Glutamatergic neuron (in vitro differentiated cells): ENCODE measurements at regions not wholly inside any gene's neighbourhood (a gene's known extent, or its start where the extent isn't known, plus 50 kb on each side); places are given as distances from the start of the nearest gene placed in this dataset.
"Not testable (repeated sequence)": the region's sequence is repeated elsewhere in the genome, so short reads cannot be mapped to it uniquely, and the experiment has no call there.

Source experiments
- DNase-seq: peaks from one replicate; pipeline ENCODE4 v3.0.0; 2022
- H3K27ac Mint-ChIP-seq: one replicate; pipeline ENCODE4 v1.8.0; 2020; ENCODE audit warnings: mild to moderate bottlenecking, mixed read lengths, inconsistent platforms; ENCODE audit not compliant: unreplicated experiment
- H3K27me3 Mint-ChIP-seq: one replicate; pipeline ENCODE4 v1.8.0; 2020; ENCODE audit warnings: mild to moderate bottlenecking, moderate library complexity, mixed read lengths, inconsistent platforms; ENCODE audit not compliant: unreplicated experiment
- H3K36me3 Mint-ChIP-seq: one replicate; pipeline ENCODE4 v1.8.0; 2020; ENCODE audit warnings: mild to moderate bottlenecking, mixed read lengths, inconsistent platforms; ENCODE audit not compliant: unreplicated experiment
- H3K4me1 Mint-ChIP-seq: one replicate; pipeline ENCODE4 v1.8.0; 2020; ENCODE audit warnings: mild to moderate bottlenecking, low read depth, mixed read lengths, inconsistent platforms; ENCODE audit not compliant: unreplicated experiment
- H3K4me3 Mint-ChIP-seq: one replicate; pipeline ENCODE4 v1.8.0; 2020; ENCODE audit warnings: mild to moderate bottlenecking, mixed read lengths, inconsistent platforms; ENCODE audit not compliant: unreplicated experiment
- H3K9me3 Mint-ChIP-seq: one replicate; pipeline ENCODE4 v1.8.0; 2020; ENCODE audit warnings: mild to moderate bottlenecking, moderate library complexity, mixed read lengths, inconsistent platforms; ENCODE audit not compliant: unreplicated experiment
- CTCF ChIP-seq: fragments of 200-600 bp; sonication (generic); IDR thresholded peaks from one replicate; pipeline ENCODE4 v1.5.0; 2021; ENCODE audit not compliant: partially characterized antibody, unreplicated experiment

DNA sequence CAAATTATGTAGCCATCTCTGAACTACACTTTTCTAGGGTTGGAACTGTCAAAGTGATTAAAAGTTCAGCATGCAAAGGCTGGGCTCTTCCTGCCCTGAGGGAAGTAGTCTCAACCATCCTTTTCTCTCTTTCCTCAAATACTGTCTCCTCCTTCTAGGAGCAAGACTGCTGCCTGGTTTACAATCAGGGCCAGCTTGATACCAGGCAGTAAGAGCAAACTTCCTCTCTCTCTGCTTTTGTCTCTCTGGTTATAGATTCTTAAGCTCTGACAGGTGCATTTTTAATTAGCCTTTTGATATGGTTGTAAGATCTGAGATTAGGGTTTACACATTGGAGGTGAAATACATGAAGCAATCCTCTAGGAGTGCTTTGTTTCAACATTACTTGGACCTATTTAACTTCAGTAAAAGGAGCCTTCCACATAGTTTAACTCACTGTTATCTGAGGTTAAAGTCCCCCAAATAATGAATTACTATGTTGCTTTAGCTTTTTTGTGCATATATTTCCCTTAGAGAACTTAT lies 436.1 kb downstream of the SPATA31D1 start:
- no peaks in the 10 kb centered on the region for H3K4me1 Mint-ChIP-seq
- peaks cover 2% of the 10 kb centered on the region for H3K9me3 Mint-ChIP-seq
- H3K27ac Mint-ChIP-seq, result no peak overlapping the region
- H3K36me3 Mint-ChIP-seq, result peaks cover 4% of the 10 kb centered on the region
- H3K27me3 Mint-ChIP-seq, result peaks cover 2% of the 10 kb centered on the region
- TF ChIP-seq CTCF, result no peak
- H3K4me3 Mint-ChIP-seq, result no peak overlapping the region
- DNase-seq, result no peak

GRCh38 chr9:82431121-82431520 lies 442.5 kb downstream of the SPATA31D1 start:
- no peak for DNase-seq
- H3K36me3 Mint-ChIP-seq, result peaks cover 11% of the 10 kb centered on the region
- H3K9me3 Mint-ChIP-seq, result peaks cover 8% of the 10 kb centered on the region
- H3K4me1 Mint-ChIP-seq, result no peaks in the 10 kb centered on the region
- no peaks in the 10 kb centered on the region for H3K27me3 Mint-ChIP-seq
- no peak overlapping the region for H3K4me3 Mint-ChIP-seq
- H3K27ac Mint-ChIP-seq, result no peak overlapping the region
- no peak for TF ChIP-seq CTCF

DNA sequence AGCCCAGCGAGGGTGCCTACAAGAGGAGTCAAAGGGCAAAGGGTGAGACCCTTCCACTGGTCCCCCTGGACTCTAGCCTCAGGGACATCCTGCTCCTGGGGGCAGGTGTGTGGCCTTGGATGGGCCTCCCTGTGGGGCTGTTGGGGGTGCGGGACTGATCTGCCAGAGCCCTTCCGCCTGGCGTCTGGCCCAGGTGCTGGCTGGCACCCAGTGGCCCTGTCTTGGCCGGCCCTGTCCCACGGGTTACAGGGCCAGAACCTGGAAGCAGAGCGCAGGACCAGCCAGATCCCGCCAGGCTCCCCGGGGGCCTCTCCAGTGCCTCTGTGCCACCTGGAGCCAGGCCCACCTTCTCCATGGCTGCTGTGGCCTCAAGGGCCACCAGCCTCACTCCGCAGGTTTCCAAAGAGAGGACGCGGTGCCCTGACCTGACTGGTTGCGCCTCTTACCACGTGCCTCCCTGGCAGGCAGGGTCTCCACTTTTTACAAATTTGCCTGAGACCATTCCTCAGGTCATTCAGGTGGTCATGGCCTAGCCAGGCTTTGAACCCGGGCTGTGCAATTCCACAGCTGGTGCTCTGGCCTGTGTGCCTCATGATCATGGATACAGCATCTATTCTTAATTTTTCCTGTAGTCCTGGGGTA lies 444.8 kb downstream of the SPATA31D1 start:
- H3K36me3 Mint-ChIP-seq, result peaks cover 11% of the 10 kb centered on the region
- H3K27me3 Mint-ChIP-seq, H3K27ac Mint-ChIP-seq, DNase-seq, H3K4me1 Mint-ChIP-seq, H3K4me3 Mint-ChIP-seq, H3K9me3 Mint-ChIP-seq: not testable (repeated sequence)

- no peak for TF ChIP-seq CTCF
- DNase-seq, result no peak
- H3K27ac Mint-ChIP-seq, result no peak overlapping the region
- peaks cover 6% of the 10 kb centered on the region for H3K9me3 Mint-ChIP-seq
- H3K27me3 Mint-ChIP-seq, result peaks cover 2% of the 10 kb centered on the region
- H3K4me3 Mint-ChIP-seq, result no peak overlapping the region
- H3K4me1 Mint-ChIP-seq, result no peaks in the 10 kb centered on the region
- H3K36me3 Mint-ChIP-seq, result peaks cover 11% of the 10 kb centered on the region
Measured at GRCh38 chr9:82436475-82436874, 447.9 kb downstream of the SPATA31D1 start.

GRCh38 chr9:82437183-82437582 lies 448.6 kb downstream of the SPATA31D1 start:
- H3K4me3 Mint-ChIP-seq, H3K9me3 Mint-ChIP-seq, H3K4me1 Mint-ChIP-seq, H3K27me3 Mint-ChIP-seq, H3K27ac Mint-ChIP-seq, DNase-seq: not testable (repeated sequence)
- H3K36me3 Mint-ChIP-seq, result peaks cover 11% of the 10 kb centered on the region

DNA sequence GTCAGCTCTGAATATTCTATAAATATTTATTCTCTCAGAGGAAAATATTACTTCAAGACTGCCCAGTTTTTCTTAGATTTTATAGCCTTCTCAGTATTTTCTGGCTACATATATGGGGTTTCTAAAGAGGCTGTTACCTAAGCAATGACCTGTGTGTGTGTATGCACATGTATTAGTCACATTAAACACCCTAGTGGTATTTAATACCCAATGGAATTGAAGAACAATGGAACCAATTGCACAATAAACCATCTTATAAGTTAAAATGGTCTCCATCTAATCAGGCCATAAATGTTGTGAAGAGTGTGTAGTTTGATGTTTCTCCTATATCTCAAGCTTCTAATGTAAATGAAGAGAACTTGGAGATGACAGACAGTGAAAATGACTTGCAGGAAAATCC lies 450.0 kb downstream of the SPATA31D1 start:
- no peak for TF ChIP-seq CTCF
- no peak overlapping the region for H3K27ac Mint-ChIP-seq
- H3K4me1 Mint-ChIP-seq, result no peaks in the 10 kb centered on the region
- peaks cover 11% of the 10 kb centered on the region for H3K36me3 Mint-ChIP-seq
- H3K4me3 Mint-ChIP-seq, result no peak overlapping the region
- H3K27me3 Mint-ChIP-seq, result peaks cover 2% of the 10 kb centered on the region
- peaks cover 5% of the 10 kb centered on the region for H3K9me3 Mint-ChIP-seq
- no peak for DNase-seq
